SK-N-SH (cell line): ENCODE measurements at regions not wholly inside any gene's neighbourhood (a gene's known extent, or its start where the extent isn't known, plus 50 kb on each side); places are given as distances from the start of the nearest gene placed in this dataset.

ENCODE experiments used
- CTCF ChIA-PET: fragments of 300-600, 350-600 bp; formaldehyde crosslinking; extraction: SDS; loops from one replicate; lab custom pipeline; 2021; lab: Yijun Ruan, JAX
- POLR2A ChIA-PET: fragments of 350-600 bp; sonication (Branson Sonifier 250); formaldehyde crosslinking; extraction: SDS; loops from one replicate; lab custom pipeline; 2020; ENCODE audit warnings: antibody characterized with exemption, inconsistent platforms; lab: Yijun Ruan, JAX
- DNase-seq: peaks from one replicate; pipeline ENCODE4 v3.0.0; 2012
- H2AFZ ChIP-seq: fragments of 200-600 bp; sonication (generic); 2 replicates; pipeline ENCODE4 v1.8.1; 2016; ENCODE audit warnings: antibody characterized with exemption, mild to moderate bottlenecking, low read depth
- H3F3A ChIP-seq: fragments of 200-600 bp; sonication (generic); replicated peaks from 2 replicates; pipeline ENCODE3; 2016; ENCODE audit warnings: antibody characterized with exemption, mild to moderate bottlenecking; ENCODE audit not compliant: insufficient read depth
- H3K27ac ChIP-seq, 2 experiments: fragments of 200-500 bp in 1 of 2; fragments of 200-600 bp in 1 of 2; sonication (Bioruptor generic) in 1 of 2; sonication (generic), shearing (Covaris generic) in 1 of 2; 2 replicates each; pipeline versions ENCODE4 v1.5.1 to v1.6.1; 2014 to 2016; ENCODE audit warnings: low read depth in 2 of 2, inconsistent platforms in 1 of 2, low read length in 1 of 2, mild to moderate bottlenecking in 1 of 2, mixed read lengths in 1 of 2
- H3K27me3 ChIP-seq: fragments of 200-600 bp; sonication (generic), shearing (Covaris generic); 2 replicates; pipeline ENCODE4 v1.6.1; 2016; ENCODE audit warnings: mixed run types; ENCODE audit not compliant: insufficient read depth
- H3K36me3 ChIP-seq, 2 experiments: fragments of 200-500 bp in 1 of 2; fragments of 200-600 bp in 1 of 2; sonication (Bioruptor generic) in 1 of 2; sonication (generic) in 1 of 2; replicated peaks in 1 of 2; 2 replicates each; pipeline versions ENCODE3 to v1.5.1; 2014 to 2016; ENCODE audit warnings: low read length in 1 of 2, mild to moderate bottlenecking in 1 of 2; ENCODE audit not compliant: insufficient read depth in 2 of 2, control insufficient read depth in 1 of 2
- H3K4me1 ChIP-seq, 2 experiments: fragments of 200-500 bp in 1 of 2; fragments of 200-600 bp in 1 of 2; sonication (Bioruptor generic) in 1 of 2; sonication (generic), shearing (Covaris generic) in 1 of 2; 2 replicates each; pipeline versions ENCODE4 v1.5.1 to v1.6.1; 2014 to 2016; ENCODE audit warnings: low read depth in 1 of 2, low read length in 1 of 2, mixed run types in 1 of 2; ENCODE audit not compliant: insufficient read depth in 2 of 2, control insufficient read depth in 1 of 2
- H3K4me2 ChIP-seq: fragments of 200-600 bp; sonication (generic), shearing (Covaris generic); 2 replicates; pipeline ENCODE4 v1.6.1; 2017; ENCODE audit warnings: mixed run types
- H3K4me3 ChIP-seq, 2 experiments: fragments of 200-500 bp in 1 of 2; fragments of 200-600 bp in 1 of 2; sonication (Bioruptor generic) in 1 of 2; sonication (generic), shearing (Covaris generic) in 1 of 2; 2 replicates each; pipeline versions ENCODE4 v1.5.1 to v1.8.1; 2014 to 2016; ENCODE audit warnings: low read depth in 2 of 2, inconsistent platforms in 1 of 2, low read length in 1 of 2, mild to moderate bottlenecking in 1 of 2, mixed read lengths in 1 of 2, moderate library complexity in 1 of 2
- H3K79me2 ChIP-seq: fragments of 200-600 bp; sonication (generic); 2 replicates; pipeline ENCODE4 v1.8.1; 2017; ENCODE audit warnings: mild to moderate bottlenecking; ENCODE audit not compliant: insufficient read depth
- H3K9ac ChIP-seq: fragments of 200-600 bp; sonication (generic); 2 replicates; pipeline ENCODE4 v1.6.1; 2017; ENCODE audit warnings: mixed run types
- H3K9me2 ChIP-seq: fragments of 200-600 bp; sonication (generic); 2 replicates; pipeline ENCODE4 v1.6.1; 2017; ENCODE audit warnings: mixed run types
- H3K9me3 ChIP-seq: fragments of 200-600 bp; sonication (generic); 2 replicates; pipeline ENCODE4 v1.6.1; 2017; ENCODE audit warnings: mixed run types, mild to moderate bottlenecking, moderate library complexity
- H4K20me1 ChIP-seq: fragments of 200-600 bp; sonication (generic); 2 replicates; pipeline ENCODE4 v1.6.1; 2017; ENCODE audit warnings: mild to moderate bottlenecking, mixed run types; ENCODE audit not compliant: insufficient read depth
- EP300 ChIP-seq, 2 experiments: IDR thresholded peaks; 2 replicates each; pipeline versions ENCODE4 v1.4.0 to v1.6.1; 2012; ENCODE audit warnings: borderline replicate concordance in 1 of 2, low read depth in 1 of 2, low read length in 1 of 2
- EZH2phosphoT487 ChIP-seq: fragments of 200-600 bp; sonication (generic); IDR thresholded peaks from 2 replicates; pipeline ENCODE4 v1.6.1; 2017; ENCODE audit warnings: low read depth, mixed run types, mild to moderate bottlenecking, antibody characterized with exemption, moderate library complexity, borderline replicate concordance
- FOSL2 ChIP-seq: IDR thresholded peaks from 2 replicates; pipeline ENCODE4 v1.4.0; 2012; ENCODE audit warnings: low read depth, mild to moderate bottlenecking, moderate library complexity, borderline replicate concordance
- FOXJ3 ChIP-seq: sonication (generic); formaldehyde crosslinking; IDR thresholded peaks from 2 replicates; pipeline ENCODE4 v1.5.1; 2020; ENCODE audit warnings: mild to moderate bottlenecking, missing genetic modification reagents
- FOXM1 ChIP-seq: IDR thresholded peaks from 2 replicates; pipeline ENCODE4 v1.4.0; 2012; ENCODE audit warnings: low read depth, mild to moderate bottlenecking
- GATA2 ChIP-seq: sonication (generic); formaldehyde crosslinking; IDR thresholded peaks from 2 replicates; pipeline ENCODE4 v1.5.0; 2020; ENCODE audit warnings: mild to moderate bottlenecking, missing genetic modification reagents
- MXI1 ChIP-seq: IDR thresholded peaks from 2 replicates; pipeline ENCODE4 v1.6.1; 2012; ENCODE audit warnings: mild to moderate bottlenecking, low read depth, low read length, improper control_type of control experiment
- NFIC ChIP-seq: IDR thresholded peaks from 2 replicates; pipeline ENCODE4 v1.4.0; 2012; ENCODE audit warnings: borderline replicate concordance
- PBX3 ChIP-seq: IDR thresholded peaks from 2 replicates; pipeline ENCODE4; 2012
- RAD21 ChIP-seq: IDR thresholded peaks from 2 replicates; pipeline ENCODE4 v1.6.1; 2012; ENCODE audit warnings: mild to moderate bottlenecking, low read length
- RCOR1 ChIP-seq: fragments of 150-350 bp; IDR thresholded peaks from 2 replicates; pipeline ENCODE4 v1.6.1; 2017; ENCODE audit warnings: antibody characterized with exemption, low read length
- SIN3A ChIP-seq: IDR thresholded peaks from 2 replicates; pipeline ENCODE4 v1.6.1; 2012; ENCODE audit warnings: low read depth, mild to moderate bottlenecking, low read length, moderate library complexity, borderline replicate concordance
- SMC3 ChIP-seq: IDR thresholded peaks from 2 replicates; pipeline ENCODE4 v1.6.1; 2012; ENCODE audit warnings: low read depth, low read length, improper control_type of control experiment
- TCF12 ChIP-seq: IDR thresholded peaks from 2 replicates; pipeline ENCODE4 v1.4.0; 2012
- USF2 ChIP-seq: fragments of 150-350 bp; IDR thresholded peaks from 2 replicates; pipeline ENCODE4 v1.6.1; 2017; ENCODE audit warnings: antibody characterized with exemption, low read length, low read depth, borderline replicate concordance
- ZBTB33 ChIP-seq: IDR thresholded peaks from 2 replicates; pipeline ENCODE4 v1.4.0; 2012; ENCODE audit warnings: low read depth, borderline replicate concordance
- WGBS: methylation state at CpG from one replicate; pipeline ENCODE4 v1.1.6; 2017; ENCODE audit warnings: low lambda C conversion rate; 5-methylcytosine and 5-hydroxymethylcytosine counted together

GRCh38 chr1:219427403-219427802 is 185.5 kb downstream of the ZC3H11B start:
- Histone ChIP-seq H3K4me1 (0 out of 4 replicates have a peak, but pooled peaks cover 0 to 6% of the 10 kb centered on the region in 2 experiments), H3K9me2 (no peaks in the 10 kb centered on the region), H3K79me2 (no peaks in the 10 kb centered on the region), H3K9me3 (no peaks in the 10 kb centered on the region), H3K27me3 (no peaks in the 10 kb centered on the region), H3K4me2 (no peak overlapping the region), H3K27ac (peak overlapping the region in 1 of 2 experiments; percentile 87; a peak in 2 of 4 replicates), H4K20me1 (no peaks in the 10 kb centered on the region), H3K9ac (no peak overlapping the region), H2AFZ (no peak overlapping the region), H3K36me3 (no peaks in the 10 kb centered on the region), H3F3A (peaks cover 17% of the 10 kb centered on the region), H3K4me3 (no peak overlapping the region)
- no peak for DNase-seq
- POLR2A ChIA-PET: no interaction called here
- TF ChIP-seq RAD21 (no peak), FOXM1 (no peak), MXI1 (no peak), RCOR1 (no peak), FOXJ3 (CRISPR knock-in tag) (no peak), PBX3 (no peak), SIN3A (no peak)
- CTCF ChIA-PET: interaction anchor here (1.0 to 1.2 kb wide), 2 partner anchors 385 to 1128 kb away, joined by 3 read pairs; no protein-coding TSS in a partner anchor

- Histone ChIP-seq H3K4me3 (no peak overlapping the region), H3K27me3 (no peaks in the 10 kb centered on the region), H3K4me1 (0 out of 4 replicates have a peak, but pooled peaks cover 0 to under 1% of the 10 kb centered on the region in 2 experiments), H3K79me2 (no peaks in the 10 kb centered on the region), H3K27ac (peak overlapping the region in 1 of 2 experiments; percentile 49; a peak in 2 of 4 replicates), H3K36me3 (no peaks in the 10 kb centered on the region), H3K9me3 (no peaks in the 10 kb centered on the region), H3F3A (peaks cover 2% of the 10 kb centered on the region), H2AFZ (no peak overlapping the region), H3K9ac (no peak overlapping the region), H3K4me2 (no peak overlapping the region), H4K20me1 (no peaks in the 10 kb centered on the region), H3K9me2 (no peaks in the 10 kb centered on the region)
- TF ChIP-seq EP300 (IDR thresholded peaks at IDR 0.05; ENCODE audit: borderline replicate concordance in 1 of 2, low read depth in 1 of 2, low read length in 1 of 2) (no peak), FOSL2 (peak; percentile 29; the same call in 1 of the 2 replicates)
- ChIA-PET POLR2A (no interaction called here), CTCF (interaction anchor here (1.3 kb wide), 1 partner anchor 244 kb away, joined by 3 read pairs; no protein-coding TSS in a partner anchor)
- DNase-seq: no peak
- 79% methylated on average over 4 of the region's 4 CpGs for WGBS
These were observed 189.9 kb downstream of the ZC3H11B start for GRCh38 chr1:219422811-219423598.

- H2AFZ ChIP-seq: no peak overlapping the region
- H3K36me3 ChIP-seq: no peaks in the 10 kb centered on the region
- H3K9me2 ChIP-seq: no peaks in the 10 kb centered on the region
- no peak overlapping the region for H3K27ac ChIP-seq
- CTCF ChIA-PET: interaction anchor here (1.1 kb wide), 1 partner anchor 1091 kb away, joined by 4 read pairs; no protein-coding TSS in a partner anchor
- no peaks in the 10 kb centered on the region for H3K79me2 ChIP-seq
- H3K9ac ChIP-seq: no peak overlapping the region
- H4K20me1 ChIP-seq: no peaks in the 10 kb centered on the region
- no peak overlapping the region for H3K4me3 ChIP-seq
- H3K4me1 ChIP-seq: no peaks in the 10 kb centered on the region; a peak in 1 of 4 replicates
- DNase-seq: no peak
- H3K4me2 ChIP-seq: no peak overlapping the region
- peaks cover 2% of the 10 kb centered on the region for H3F3A ChIP-seq
- POLR2A ChIA-PET: no interaction called here
- H3K27me3 ChIP-seq: no peaks in the 10 kb centered on the region
- no peaks in the 10 kb centered on the region for H3K9me3 ChIP-seq
- TF ChIP-seq GATA2 (CRISPR knock-in tag) (no peak), ZBTB33 (no peak), EP300 (IDR thresholded peaks at IDR 0.05; ENCODE audit: borderline replicate concordance in 1 of 2, low read depth in 1 of 2, low read length in 1 of 2) (no peak), USF2 (no peak), NFIC (no peak), SMC3 (no peak), TCF12 (no peak), EZH2phosphoT487 (no peak), FOXJ3 (CRISPR knock-in tag) (no peak)
These were observed 192.0 kb downstream of the ZC3H11B start for GRCh38 chr1:219420913-219421312.
